Calu3 (cell line): ENCODE measurements at regions not wholly inside any gene's neighbourhood (a gene's known extent, or its start where the extent isn't known, plus 50 kb on each side); places are given as distances from the start of the nearest gene placed in this dataset.

Experiments used
- BruUV-seq: library from RNA; stranded (reverse); fragments of 400-500 nt; replicated peaks from 2 replicates; lab custom pipeline; 2021; lab: Mats Ljungman, UMichigan
- CTCF ChIA-PET: fragments of 300-600 bp; sonication (Branson Sonifier 250); formaldehyde crosslinking; loops from one replicate; lab custom pipeline; 2022; ENCODE audit warnings: antibody characterized with exemption; lab: Charles Lee
- DNase-seq: peaks from one replicate; pipeline ENCODE4 v3.0.0; 2022
- H3K27ac Mint-ChIP-seq: one replicate; pipeline ENCODE4 v1.8.0; 2022; ENCODE audit warnings: mixed read lengths; ENCODE audit not compliant: unreplicated experiment
- H3K27me3 Mint-ChIP-seq: one replicate; pipeline ENCODE4 v1.8.0; 2022; ENCODE audit warnings: mixed read lengths; ENCODE audit not compliant: unreplicated experiment
- H3K36me3 Mint-ChIP-seq: one replicate; pipeline ENCODE4 v1.8.0; 2022; ENCODE audit warnings: mild to moderate bottlenecking, moderate library complexity, mixed read lengths; ENCODE audit not compliant: insufficient read depth, unreplicated experiment
- H3K4me1 Mint-ChIP-seq: one replicate; pipeline ENCODE4 v1.8.0; 2022; ENCODE audit warnings: mild to moderate bottlenecking, low read depth, mixed read lengths; ENCODE audit not compliant: unreplicated experiment
- H3K4me3 Mint-ChIP-seq: one replicate; pipeline ENCODE4 v1.8.0; 2022; ENCODE audit warnings: mild to moderate bottlenecking, low read depth, moderate library complexity, mixed read lengths; ENCODE audit not compliant: unreplicated experiment
- H3K9me3 Mint-ChIP-seq: one replicate; pipeline ENCODE4 v1.8.0; 2022; ENCODE audit warnings: low read depth, mixed read lengths; ENCODE audit not compliant: unreplicated experiment
- CTCF ChIP-seq: fragments of 200-600 bp; IDR thresholded peaks from one replicate; pipeline ENCODE4 v1.8.0; 2022; ENCODE audit warnings: antibody characterized with exemption; ENCODE audit not compliant: unreplicated experiment
- intact Hi-C: fragments of 100-400 bp; cut with micrococcal nuclease; formaldehyde crosslinking; loops from one replicate; pipeline ENCODE4 v1.10.0; 2022; ENCODE audit not compliant: unreplicated experiment

DNA sequence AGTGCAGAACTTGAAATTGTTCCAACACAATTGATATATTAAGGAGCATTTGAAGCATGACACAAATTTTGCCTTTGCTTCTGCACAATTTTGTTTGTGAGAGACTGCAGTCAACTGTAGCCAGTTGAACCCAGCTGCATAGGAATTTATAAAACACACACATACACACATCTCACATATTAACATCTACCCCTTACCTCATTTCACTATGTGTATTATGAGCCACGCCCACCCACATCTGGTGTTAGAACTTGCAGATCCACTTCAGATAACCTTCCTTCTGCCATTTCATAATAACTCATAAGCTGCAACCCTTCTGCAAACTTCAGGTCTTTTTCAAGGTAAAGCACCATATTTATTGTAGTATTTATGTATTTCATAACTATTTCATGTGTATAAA is 188.1 kb upstream of the WDFY3 start:
- intact Hi-C loops, result no loop called here
- CTCF ChIA-PET, result no interaction called here
- DNase-seq, result no peak
- no peak overlapping the region for H3K27ac Mint-ChIP-seq
- no peaks in the 10 kb centered on the region for H3K27me3 Mint-ChIP-seq
- H3K9me3 Mint-ChIP-seq, result no peaks in the 10 kb centered on the region
- no TSS peak for BruUV-seq
- H3K36me3 Mint-ChIP-seq, result no peaks in the 10 kb centered on the region
- H3K4me3 Mint-ChIP-seq, result no peak overlapping the region
- H3K4me1 Mint-ChIP-seq, result no peaks in the 10 kb centered on the region
- no peak for TF ChIP-seq CTCF

GRCh38 chr4:85165808-85166207 is 199.3 kb upstream of the WDFY3 start:
- CTCF ChIA-PET, result no interaction called here
- BruUV-seq, result no TSS peak
- Mint-ChIP-seq H3K27ac (no peak overlapping the region), H3K9me3 (peaks cover 3% of the 10 kb centered on the region), H3K4me3 (no peak overlapping the region), H3K27me3 (no peaks in the 10 kb centered on the region), H3K4me1 (no peaks in the 10 kb centered on the region), H3K36me3 (no peaks in the 10 kb centered on the region)
- intact Hi-C loops, result no loop called here
- DNase-seq, result no peak
- no peak for TF ChIP-seq CTCF

DNA sequence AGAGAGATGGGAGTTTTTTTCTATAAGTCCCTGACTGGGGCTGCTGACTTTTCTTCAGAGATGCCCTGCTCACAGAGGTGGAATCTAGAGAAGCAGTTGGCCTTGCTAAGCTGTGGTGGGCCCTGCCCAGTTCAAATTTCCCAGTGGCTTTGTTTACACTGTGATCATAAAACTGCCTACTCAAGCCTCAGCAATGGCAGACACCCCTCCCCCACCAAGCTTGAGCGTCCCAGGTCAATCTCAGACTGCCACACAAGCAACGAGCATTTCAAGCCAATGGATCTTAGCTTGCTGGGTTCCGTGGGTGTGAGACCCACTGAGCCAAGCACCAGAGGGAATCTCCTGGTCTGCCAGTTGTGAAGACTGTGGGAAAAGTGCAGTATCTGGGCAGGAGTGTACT is 199.8 kb upstream of the WDFY3 start:
- intact Hi-C loops, result no loop called here

DNA sequence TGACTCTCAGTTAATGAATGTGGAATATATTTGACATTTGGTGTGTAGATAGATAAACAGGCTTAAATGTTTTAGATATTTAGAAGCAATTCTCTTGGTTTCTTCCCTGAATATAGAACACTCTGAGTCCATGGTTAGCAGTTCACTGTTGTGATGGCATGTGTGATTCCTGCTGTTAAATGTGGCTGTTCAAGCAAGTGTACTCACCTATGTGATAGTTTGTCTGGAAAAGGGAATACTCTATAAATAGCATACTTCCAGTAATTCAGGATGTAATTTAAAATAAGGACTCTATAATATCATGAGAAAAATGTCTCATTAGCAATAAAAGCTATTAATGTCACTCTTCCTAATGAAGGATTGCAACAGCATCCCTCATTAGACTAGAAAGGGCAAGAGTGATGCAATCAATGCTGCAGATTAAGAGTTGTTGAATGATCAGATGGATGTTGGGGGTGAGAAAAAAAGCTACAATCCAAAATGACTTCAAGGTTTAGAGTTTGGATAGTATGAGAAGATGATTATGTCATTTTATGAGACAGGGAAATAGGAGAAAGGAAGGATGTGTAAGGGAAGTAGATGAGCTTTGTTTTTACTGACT is 201.8 kb upstream of the WDFY3 start:
- no peak for TF ChIP-seq CTCF
- no peak overlapping the region for H3K27ac Mint-ChIP-seq

More for the DNA sequence above, 199.8 kb upstream of the WDFY3 start:
- Mint-ChIP-seq H3K4me1 (no peaks in the 10 kb centered on the region), H3K4me3 (no peak overlapping the region), H3K9me3 (peaks cover 3% of the 10 kb centered on the region), H3K36me3 (no peaks in the 10 kb centered on the region), H3K27me3 (no peaks in the 10 kb centered on the region), H3K27ac (no peak overlapping the region)
- TF ChIP-seq CTCF, result no peak
- DNase-seq, result no peak
- BruUV-seq, result no TSS peak
- CTCF ChIA-PET, result interaction anchor here (0.8 kb wide), 1 partner anchor 15 kb away, joined by 4 read pairs; no protein-coding TSS in a partner anchor

More for the DNA sequence above, 201.8 kb upstream of the WDFY3 start:
- intact Hi-C loops, result no loop called here
- CTCF ChIA-PET, result interaction anchor here (1.1 kb wide), 1 partner anchor 13 kb away, joined by 3 read pairs; no protein-coding TSS in a partner anchor
- no peaks in the 10 kb centered on the region for H3K36me3 Mint-ChIP-seq
- BruUV-seq, result no TSS peak
- no peak overlapping the region for H3K4me3 Mint-ChIP-seq
- H3K27me3 Mint-ChIP-seq, result no peaks in the 10 kb centered on the region
- no peak for DNase-seq
- peaks cover 3% of the 10 kb centered on the region for H3K9me3 Mint-ChIP-seq
- H3K4me1 Mint-ChIP-seq, result no peaks in the 10 kb centered on the region
